ENCODE measurements at regions not wholly inside any gene's neighbourhood (a gene's known extent, or its start where the extent isn't known, plus 50 kb on each side); places are given as distances from the start of the nearest gene placed in this dataset.

DNA sequence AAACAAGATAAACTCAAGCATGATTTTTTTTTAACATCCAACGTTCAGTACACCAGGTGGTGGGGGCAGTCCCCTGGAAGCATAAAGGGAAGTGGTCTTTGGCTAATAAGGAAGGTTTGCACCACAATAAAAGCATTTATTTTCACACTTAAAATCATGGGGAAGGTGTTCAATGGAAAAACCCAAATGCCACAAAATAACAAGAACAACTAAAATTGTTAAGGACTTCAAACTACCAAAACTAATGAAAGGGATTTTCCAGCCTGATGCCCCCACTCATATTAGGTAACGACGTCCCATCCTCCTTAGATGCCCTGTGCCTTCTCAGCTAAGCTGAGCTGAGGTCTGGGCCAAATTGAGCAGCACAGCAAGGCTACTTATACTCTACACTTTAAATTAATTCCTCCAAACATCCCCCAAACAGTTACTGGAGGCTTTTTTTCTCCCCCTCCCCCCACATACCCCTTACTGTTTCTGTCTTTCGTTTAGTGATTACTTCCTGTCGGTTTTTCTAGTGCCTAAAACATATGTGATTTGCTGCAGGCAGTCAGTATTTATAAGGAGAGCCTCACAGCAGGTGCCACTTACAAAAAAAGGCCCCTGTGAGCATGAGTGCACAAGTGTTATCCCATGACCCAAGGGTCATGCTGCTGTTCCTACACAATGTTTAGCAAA, 259.7 kb upstream of the ZNF608 start:
- no peak for DNase-seq (ENCODE audit: low read depth in 2 of 2)

DNA sequence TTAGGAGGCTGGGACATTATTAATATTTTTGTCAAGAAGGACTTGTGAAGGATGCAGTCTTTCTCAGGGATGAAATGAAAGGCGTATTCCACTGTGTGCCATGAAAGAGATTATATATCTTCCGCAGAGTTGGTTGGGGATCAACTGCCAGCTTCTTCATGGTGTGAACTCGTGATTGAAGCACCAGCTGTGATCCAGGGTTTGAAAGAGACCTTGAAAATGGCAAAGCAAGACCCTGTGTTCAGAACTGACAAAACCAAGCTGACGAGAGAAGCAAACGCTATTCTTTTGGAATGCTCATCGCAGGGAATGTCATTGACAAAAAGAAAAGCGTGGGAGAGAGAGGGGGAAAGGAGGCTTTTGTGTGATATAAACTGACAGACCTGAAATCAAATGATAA, 263.9 kb upstream of the ZNF608 start:
- no peak for DNase-seq (ENCODE audit: low read depth in 2 of 2)

DNA sequence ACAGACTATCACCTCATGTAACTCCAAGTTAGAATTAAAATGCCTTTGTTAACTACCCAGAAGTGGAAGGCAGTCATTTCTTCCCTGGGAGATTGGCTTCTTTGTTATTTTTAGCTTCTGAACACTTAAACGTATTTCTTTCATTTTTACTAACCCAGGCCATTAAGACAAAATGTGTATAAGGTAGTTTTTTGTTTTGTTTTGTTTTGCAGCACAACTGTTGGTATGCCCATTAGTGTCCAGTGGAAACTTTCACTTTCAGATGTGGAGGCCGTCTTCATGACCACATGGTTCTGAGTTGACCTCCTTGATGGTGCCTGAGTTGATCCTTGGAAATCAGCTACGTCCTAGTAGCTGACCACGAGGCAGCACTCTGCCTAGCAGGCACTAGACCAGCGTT, 264.6 kb upstream of the ZNF608 start:
- DNase-seq (ENCODE audit: low read depth in 2 of 2): no peak

DNA sequence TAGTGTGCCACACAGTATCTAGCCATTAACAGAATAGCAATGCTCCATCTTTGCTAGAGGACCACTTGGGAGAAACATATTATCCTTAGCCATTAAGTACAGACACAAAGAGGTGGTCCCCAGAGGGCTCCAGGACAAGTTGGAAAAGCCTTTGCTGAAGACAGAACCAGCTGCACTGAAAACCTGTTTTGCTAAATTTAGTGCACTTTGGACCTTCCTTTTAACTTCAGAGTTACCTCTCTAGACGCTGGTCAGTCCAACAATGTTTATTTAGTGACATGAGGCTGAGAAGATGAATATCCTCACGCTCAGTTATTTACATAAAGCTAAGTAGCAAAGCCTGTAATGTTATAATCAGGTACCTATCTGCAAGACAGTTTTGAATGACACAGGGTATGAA, 265.0 kb upstream of the ZNF608 start:
- no peak for DNase-seq (ENCODE audit: low read depth in 2 of 2)

DNA sequence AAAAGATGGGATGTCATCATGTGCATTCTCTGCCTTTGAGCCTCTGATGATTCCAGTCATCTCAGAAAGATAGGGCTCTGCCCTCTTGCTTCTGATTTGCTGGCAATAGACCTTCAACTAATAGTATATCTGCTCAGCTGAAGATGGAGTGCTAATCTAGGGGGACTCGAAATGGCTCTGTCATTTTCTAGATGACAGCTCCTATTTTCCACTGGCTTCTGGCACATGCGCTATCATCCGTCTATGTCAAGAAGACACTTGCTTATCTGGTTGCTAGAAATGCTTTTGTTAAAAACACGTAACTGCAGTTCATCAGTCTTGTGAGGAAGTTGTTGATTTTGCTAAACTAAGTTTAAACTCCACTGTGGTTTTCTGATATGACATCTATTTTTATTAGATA, 265.5 kb upstream of the ZNF608 start:
- DNase-seq (ENCODE audit: low read depth in 2 of 2): no peak

DNA sequence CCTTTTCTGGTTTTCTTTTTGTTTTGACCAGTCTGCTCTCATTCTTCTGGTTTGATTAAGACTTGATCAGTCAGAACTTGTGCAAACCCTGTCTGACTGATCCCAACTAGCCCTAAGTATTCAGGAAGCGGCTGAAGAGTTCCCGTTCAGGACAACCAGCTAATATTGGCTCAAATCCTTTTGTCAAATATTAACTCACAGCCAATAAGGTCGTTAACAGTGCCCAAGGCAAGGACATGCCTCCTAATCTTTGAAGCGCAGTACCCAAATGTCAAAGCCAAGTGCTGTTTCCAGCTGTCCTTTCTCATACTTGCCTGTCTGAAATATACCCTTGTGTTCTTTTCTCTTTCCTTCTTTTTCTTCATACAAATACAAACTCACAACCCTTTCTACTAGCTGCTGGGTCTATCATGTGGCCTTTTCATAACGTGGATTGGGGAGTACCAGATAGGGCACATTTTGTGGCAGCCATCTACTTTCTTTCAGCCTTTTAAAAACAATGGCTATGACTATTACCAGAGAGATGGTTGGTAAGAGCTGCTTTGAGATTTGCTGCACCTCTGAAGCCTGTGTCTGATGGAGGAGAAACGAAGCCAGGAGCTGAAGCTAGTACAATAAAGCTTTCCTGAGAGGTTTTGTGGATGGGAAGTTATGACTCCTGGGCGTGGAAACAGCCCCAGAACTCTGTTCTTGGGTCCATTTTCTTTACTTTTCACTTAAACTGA, 266.4 kb upstream of the ZNF608 start:
- DNase-seq (ENCODE audit: low read depth in 2 of 2): no peak

DNA sequence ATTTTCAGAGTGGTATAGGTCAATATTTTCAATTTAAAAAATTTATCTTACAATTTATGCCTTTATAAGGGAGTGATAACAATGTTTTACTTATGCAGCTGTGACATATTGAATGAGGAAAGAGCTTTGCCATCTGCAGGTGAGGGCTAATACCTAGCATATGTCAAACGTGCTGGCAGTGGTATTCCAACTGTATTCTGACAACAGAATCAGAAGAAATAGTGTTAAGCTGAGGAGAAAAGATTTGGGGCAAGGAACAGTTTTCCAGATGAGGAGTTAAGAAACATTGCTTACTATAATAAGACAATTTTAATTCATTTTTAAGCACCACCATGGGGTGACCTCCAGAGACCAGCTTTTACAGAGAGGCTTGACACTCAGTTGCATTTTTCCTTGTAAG, 267.8 kb upstream of the ZNF608 start:
- DNase-seq (ENCODE audit: low read depth in 2 of 2): no peak

DNA sequence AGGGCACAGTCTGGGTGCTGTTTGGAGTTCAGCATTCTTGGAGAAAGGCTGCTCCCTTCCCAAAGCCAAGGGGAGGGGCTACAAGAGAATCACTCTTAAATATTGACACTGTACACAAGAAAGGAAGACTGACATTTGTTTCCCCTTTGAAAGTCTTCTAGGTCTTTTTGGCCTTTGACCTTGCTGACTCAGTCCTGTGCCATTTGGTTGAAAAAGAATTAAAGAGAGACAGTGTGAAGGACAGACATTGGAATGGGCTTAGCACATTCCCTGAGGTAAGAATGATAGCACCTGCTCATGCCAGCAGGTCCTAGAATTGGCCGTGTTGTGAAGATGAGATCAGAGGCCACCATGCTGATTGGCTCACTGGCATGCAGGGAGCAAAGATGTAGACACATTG, 271.4 kb upstream of the ZNF608 start:
- DNase-seq (ENCODE audit: low read depth in 2 of 2): no peak

DNA sequence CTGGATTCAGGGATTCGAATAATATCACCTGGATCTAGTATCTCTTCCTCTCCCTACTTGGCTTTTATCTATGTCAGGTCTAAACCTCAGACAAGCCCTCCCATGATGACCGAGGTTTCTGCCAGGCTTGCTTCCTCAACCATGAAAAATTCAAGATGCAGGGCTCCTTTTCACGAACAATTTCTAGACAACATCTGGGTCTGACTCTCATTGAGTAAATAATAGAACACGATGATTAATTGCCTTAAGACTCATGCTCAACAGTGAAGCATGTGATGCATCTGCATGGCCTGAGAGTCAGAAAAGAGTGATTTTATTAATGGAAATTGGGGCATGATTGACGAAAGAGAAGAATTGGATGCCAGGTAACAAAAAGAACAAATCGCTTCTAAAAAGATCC, 277.2 kb upstream of the ZNF608 start:
- DNase-seq (ENCODE audit: low read depth in 2 of 2): no peak

DNA sequence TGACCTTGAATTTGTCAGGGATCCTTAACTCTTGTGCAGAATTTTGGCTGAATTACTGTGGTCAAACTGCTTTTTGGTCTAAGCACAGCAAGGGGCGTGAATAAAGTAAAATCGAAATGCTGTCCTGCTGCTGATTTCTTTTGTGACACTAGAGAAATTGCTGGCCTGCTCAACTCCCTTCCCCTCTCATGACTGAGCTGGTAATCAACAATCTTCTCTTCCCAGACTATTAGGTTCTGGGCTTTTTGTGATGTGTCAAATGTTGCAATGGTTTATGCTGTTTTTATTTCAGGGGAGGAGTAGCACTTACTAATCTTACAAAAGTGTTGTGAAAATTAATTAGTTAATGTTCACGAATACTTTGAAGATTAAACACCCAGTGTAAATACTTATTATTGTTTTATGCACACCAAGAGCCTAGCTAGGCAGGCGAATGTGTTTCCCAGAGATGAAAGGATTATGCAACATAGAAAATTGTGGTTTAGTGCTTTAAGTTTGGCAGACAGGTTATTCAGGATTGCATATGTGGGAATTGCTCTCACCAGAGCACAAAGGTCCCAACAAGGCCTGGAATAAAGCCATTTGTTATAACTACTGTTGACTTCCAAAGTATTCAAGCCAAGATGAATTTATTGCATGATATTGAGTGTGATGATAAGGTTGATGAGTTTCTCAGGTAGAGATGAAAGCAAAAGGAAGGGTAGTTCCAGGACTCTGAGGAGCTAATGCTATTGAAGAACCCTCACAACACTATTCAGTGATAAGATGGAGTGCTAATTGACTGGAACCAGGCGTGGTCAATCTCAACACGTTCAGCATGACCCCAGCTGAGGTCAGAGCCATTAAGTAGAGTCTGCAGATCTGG, 280.7 kb upstream of the ZNF608 start:
- DNase-seq (ENCODE audit: low read depth in 2 of 2): no peak

DNA sequence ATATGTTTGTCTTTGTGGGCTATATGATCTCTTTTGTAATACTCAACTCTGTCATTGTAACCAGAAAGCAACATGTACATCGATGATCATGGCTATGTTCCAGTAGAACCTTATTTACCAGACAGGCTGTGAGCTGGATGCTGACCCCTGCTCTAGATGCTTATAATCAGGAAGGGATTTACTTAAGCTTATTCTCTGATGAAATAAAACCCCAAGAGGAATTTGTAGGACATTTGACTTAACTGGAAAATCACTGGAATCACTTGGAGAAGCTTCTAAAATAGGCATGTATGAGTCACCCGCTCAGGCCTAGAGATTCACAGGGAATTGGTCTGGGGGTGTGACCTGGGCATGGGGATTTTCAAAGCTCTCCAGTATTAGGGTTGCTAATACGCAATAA, 285.8 kb upstream of the ZNF608 start:
- DNase-seq (ENCODE audit: low read depth in 2 of 2): no peak

DNA sequence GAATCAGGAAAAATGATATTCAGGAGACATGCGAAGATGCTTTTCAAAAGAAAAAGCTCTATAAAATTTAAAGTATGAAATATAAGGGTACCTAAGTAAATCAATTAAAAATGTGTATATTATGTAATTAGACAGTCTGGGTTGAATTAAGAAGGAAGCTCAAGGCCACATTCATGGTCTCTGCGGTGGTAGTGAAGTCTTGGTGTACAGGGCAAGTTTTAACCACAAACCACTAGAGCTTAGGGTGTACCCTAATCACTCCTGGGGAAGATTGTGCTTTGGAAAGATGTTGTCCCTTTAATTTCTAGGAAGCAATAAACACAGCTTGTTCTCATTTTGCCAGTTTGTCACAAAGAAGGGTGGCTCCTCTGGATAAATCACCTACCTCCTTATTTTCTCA, 287.2 kb upstream of the ZNF608 start:
- no peak for DNase-seq (ENCODE audit: low read depth in 2 of 2)

DNA sequence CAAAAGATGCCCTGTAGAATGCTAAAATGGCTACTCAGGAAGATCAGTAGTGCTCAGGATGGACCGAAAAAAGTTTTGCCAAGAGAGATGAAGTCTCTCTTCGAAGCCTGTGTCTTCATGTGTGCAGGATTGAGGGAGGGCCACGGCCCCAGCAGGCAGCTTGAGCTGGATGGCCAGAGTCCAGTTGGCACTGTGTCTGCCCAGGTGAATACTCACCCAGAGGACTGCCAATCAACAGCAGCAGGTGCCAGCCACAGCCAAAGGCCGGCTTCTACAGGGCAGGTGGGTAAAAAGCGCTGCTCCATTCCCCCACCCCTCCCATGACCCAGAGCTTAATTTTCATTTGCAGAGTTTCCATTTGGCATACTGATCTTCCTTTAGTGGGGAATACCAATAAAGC, 287.9 kb upstream of the ZNF608 start:
- no peak for DNase-seq (ENCODE audit: low read depth in 2 of 2)

DNA sequence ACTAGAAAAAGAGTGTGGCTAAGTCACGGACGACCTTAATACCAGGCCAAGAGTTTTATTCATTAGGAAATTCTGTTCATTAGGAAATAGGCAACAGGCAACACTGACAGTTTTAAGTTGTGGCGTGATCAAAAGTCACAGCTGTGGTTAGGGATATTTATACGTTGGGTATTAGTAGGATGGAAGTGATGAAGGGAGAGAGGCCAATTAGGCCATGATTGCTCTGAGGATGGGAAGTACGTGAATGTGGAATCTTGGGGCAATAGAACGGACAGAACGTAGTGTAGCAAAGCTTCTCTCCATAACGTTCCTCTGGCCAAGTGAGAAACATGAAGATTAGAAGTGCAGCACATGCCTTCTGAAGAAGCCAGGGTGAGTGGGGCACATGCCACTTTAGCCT, 290.1 kb upstream of the ZNF608 start:
- no peak for DNase-seq (ENCODE audit: low read depth in 2 of 2)

DNA sequence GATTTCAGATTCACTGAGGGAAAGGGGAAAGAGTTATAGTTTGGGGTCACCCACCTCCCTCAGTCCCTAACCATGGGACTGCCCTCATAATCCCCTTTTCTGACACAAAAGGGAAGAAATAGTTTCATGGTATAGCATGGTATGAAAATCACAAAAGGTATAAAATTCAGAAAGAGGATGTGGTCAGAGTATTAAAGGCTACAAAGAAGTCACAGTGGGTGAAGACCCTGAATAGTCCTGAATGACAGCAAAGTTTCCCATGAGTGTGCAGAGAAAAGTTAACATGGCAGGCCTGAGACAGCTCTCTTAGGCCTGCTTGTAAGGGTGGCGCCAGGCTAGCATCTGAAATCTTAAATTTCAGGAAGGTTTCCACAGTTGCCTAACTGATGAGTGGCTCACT, 290.6 kb upstream of the ZNF608 start:
- no peak for DNase-seq (ENCODE audit: low read depth in 2 of 2)

DNA sequence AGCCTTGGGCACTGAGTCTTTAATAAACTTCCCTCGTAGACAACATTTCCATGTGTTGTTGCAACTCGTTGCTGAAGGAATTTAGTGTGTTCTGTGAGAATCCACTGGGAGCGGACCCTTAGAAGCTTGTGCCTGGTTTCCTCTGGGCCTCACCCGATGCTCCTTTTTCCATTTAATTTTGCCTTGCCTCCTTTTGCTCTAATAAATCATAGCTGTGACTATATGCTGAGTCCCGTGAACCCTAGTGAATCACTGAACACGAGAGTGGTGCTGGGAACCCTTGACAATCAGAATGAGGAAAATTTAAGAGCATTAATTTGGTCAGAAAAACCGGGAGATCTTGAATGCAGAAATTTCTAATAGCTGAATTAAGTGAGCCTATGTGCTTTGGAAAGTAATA, 291.1 kb upstream of the ZNF608 start:
- no peak for DNase-seq (ENCODE audit: low read depth in 2 of 2)

DNA sequence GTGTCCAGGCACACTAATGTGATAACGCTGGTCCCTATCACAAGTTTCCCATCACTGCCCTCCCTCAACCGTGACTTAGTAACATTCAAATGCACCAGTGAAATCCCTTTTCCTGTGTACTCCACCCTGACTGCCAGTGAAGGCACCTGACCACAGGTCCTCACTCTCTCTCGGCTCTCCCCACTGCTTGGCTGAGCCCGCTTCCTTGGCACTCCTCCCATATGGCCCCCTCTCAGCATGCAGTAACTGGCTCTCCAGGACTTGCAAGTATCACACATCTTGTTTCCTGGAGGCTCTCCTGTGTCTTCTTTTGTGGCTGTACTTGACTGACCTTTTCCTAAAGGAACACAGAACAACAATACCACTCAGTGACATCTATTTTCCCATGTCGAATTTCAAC, 292.0 kb upstream of the ZNF608 start:
- no peak for DNase-seq (ENCODE audit: low read depth in 2 of 2)

DNA sequence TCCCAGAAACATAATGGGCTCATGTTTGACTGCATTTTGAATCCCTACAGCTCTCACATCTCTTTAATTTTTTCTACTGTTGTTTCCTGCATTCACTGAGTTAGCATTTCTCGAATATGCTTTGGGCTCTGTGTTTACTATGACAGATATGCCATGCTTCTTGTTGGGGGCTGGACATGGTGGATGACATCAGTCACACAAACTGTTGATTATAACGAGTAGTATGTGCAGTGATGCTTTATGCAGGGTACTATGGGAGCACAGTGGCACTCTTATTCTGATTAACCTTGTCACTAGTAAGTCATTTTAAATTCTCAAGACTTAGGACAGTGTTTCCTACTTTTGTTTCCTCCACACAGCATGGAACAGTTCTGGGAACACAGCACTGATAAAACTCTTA, 295.4 kb upstream of the ZNF608 start:
- DNase-seq (ENCODE audit: low read depth in 2 of 2): no peak

DNA sequence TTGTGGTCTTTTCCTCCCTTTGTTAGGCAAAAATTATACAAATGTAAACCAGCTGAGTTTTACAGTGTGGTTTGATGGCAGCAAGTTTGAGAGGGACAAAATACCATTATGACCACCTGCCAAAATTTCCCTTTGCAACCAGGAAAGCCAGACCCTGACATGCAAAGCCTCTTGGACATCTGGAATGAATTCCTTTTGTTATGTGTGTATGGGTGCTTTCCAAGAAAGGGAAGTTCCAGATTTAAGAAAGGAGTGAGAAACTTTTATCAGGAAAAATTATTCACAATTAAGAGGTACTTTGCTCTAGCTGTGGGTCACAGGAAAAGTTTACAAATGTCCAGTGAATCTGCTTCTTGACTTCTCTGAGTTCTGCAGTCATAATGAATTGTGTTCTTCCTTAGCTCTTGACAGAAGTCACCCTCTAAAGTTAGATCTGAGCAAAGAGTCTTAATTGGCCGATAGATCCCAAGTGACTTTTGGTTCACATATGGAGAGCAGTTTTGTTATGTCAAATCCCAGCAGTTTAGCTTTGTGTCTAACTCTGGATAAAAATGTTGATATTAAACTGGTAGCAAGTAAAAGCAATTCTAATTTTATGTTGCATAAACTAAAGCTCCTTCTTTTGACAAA, 295.9 kb upstream of the ZNF608 start:
- DNase-seq (ENCODE audit: low read depth in 2 of 2): no peak

DNA sequence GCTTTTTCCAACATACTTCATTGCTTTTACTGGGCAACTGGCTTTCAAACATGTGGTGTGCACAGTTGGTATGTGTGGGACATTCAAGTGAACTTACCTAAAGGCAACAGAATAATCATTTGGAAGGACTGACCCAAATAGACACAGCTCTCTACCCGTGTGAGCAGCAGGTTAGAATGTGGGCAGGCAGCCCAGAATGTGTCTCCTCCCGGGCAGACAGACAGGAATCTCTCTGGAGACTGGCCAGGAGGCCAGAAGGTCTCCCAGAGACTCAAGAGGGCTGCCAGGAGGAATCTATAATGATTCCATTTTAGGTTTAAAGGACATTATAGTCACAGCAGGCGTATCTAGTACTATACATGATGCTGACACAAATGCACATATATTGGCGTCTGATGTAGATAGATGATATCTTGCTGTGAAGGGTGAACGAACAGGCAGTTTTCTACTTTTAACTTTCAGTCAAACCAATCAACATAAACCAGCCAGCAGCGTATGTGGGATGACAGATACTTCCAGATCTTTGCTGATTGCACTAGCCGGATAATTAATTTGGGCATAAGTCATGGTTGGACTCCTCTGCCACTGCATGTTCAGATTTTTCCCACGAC, 297.4 kb upstream of the ZNF608 start:
- no peak for DNase-seq (ENCODE audit: low read depth in 2 of 2)

DNA sequence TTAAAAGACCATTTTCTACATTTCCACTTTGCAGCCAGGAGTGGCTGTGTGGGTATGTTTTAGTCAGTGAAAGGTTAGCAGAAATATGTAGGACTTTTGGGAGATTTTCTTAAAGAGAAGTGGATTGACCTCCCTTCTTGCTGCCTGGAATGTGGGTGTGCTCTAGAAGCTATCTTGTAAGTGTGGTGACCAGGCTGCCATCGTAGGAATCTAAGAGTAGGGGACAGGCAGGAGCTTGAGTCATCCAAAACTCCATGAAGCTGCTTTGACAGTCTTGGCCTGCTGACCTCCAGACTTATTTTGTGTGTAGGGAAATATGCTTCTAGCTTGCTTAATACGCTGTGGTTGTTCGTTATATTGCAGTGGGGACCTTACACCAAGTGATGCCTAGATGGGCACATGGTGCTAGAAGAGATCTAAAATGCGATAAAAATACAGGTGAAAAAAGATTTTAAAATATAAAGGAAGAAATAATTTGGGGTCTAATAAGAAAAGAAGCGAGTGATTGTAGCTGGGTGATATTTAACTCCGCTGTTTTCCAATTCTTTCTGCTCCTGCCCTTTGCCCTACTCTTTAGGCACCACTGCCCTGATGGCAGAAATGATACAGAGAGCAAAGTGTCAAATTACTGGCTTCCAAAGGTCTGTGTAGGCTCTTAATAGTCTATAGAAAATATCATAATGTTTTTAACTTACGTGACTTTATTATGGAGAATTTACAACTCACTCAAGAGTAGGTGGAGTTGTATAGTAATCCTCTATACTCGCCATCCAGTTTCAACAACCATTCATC, 298.2 kb upstream of the ZNF608 start:
- DNase-seq (ENCODE audit: low read depth in 2 of 2): no peak

Data from stimulated activated CD8-positive, alpha-beta memory T cell treated with anti-CD3 and anti-CD28 coated beads, Interleukin-2, amount 100 ng/mL, for 1 hour (primary cell).